GM10266 (cell line): ENCODE measurements at regions not wholly inside any gene's neighbourhood (a gene's known extent, or its start where the extent isn't known, plus 50 kb on each side); places are given as distances from the start of the nearest gene placed in this dataset.
"Not testable (repeated sequence)": the region's sequence is repeated elsewhere in the genome, so short reads cannot be mapped to it uniquely, and the experiment has no call there.

Experiments used
- DNase-seq: peaks from one replicate; pipeline ENCODE4 v3.0.0; 2012; ENCODE audit errors: extremely low spot score
- CTCF ChIP-seq: IDR thresholded peaks from 2 replicates; pipeline ENCODE4 v1.5.1; 2012; ENCODE audit warnings: mild to moderate bottlenecking, low read depth; ENCODE audit not compliant: control insufficient read depth, insufficient read depth; ENCODE audit errors: missing control alignments

DNA sequence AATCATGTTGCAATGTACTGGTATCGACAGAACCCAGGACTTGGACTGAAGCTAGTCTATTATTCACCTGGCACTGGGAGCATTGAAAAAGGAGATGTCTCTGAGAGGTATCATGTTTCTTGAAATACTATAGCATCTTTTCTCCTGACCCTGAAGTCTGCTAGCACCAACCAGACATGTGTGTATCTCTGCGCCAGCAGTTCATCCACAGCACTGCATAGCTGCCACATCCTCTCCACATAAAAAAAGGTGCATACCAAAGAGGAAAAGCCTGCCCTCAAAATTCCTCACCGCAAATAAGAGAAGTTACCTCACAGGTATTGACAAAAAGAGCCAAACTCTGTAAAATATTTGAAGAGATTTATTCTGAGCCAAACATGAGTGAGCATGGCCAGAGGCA, 99.5 kb upstream of the PRSS3 start:
- DNase-seq: no peak
- TF ChIP-seq CTCF: no peak

DNA sequence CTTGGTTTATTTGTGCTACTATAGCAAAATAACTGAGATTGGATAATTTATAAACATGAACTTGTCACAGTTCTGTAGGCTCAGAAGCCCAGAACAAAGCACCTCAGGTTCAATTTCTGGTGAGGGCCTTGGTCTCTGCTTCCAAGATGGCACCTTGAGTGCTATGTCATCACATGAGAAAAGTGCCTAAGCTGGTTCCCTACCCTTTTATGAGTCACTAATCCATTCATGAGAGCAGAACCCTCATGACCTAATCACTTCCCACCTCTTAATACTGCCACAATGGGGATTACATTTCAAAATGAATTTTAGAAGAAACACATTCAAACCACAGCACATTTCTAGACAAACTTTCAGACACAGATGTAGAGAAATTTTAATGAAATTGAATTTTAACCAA, 98.2 kb upstream of the PRSS3 start:
- DNase-seq: no peak
- TF ChIP-seq CTCF: no peak

GRCh38 chr9:33698267-33698666, 97.1 kb upstream of the PRSS3 start:
- TF ChIP-seq CTCF: no peak
- DNase-seq: no peak

GRCh38 chr9:33700940-33701339, 94.4 kb upstream of the PRSS3 start:
- not testable (repeated sequence) for DNase-seq

DNA sequence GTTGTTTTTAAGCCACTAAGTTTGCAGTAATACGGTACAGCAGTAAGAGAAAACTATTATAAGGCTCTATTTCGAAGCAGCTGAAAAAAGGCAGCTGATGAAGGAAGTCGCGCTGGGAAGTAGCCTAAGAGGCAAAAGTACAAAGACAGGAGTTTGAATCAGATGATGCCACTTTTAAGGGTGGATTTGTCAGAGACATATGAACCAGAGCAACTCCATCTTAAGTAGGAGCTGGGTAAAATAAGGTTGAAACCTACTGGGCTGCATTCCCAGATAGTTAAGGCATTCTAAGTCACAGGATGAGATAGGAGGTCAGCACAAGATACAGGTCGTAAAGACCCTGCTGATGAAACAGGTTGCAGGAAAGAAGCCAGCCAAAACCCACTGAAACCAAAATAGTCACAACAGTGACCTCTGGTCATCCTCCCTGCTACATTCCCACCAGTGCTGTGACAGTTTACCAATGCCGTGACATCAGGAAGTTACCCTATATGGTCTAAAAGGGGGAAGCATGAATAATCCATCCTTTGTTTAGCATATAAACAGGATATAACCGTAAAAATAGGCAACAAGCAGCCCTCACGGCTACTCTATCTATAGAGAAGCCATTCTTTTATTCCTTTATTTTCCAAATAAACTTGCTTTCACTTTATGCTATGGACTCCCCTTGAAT, 91.8 kb upstream of the PRSS3 start:
- no peak for TF ChIP-seq CTCF
- DNase-seq: no peak

- not testable (repeated sequence) for DNase-seq
These were observed 89.9 kb upstream of the PRSS3 start for GRCh38 chr9:33705440-33705839.

- TF ChIP-seq CTCF: no peak
- DNase-seq: no peak
These were observed 86.9 kb upstream of the PRSS3 start for GRCh38 chr9:33708441-33708840.

GRCh38 chr9:33709269-33709668, 86.1 kb upstream of the PRSS3 start:
- no peak for DNase-seq
- no peak for TF ChIP-seq CTCF

- not testable (repeated sequence) for DNase-seq
These were observed 83.9 kb upstream of the PRSS3 start for GRCh38 chr9:33711418-33711817.
